C4-2B (cell line): ENCODE measurements at regions not wholly inside any gene's neighbourhood (a gene's known extent, or its start where the extent isn't known, plus 50 kb on each side); places are given as distances from the start of the nearest gene placed in this dataset.

ENCODE experiments used
- H3K27ac ChIP-seq: fragments of 450-650 bp; 2 replicates; pipeline ENCODE4 v1.5.1; 2017
- ZFX ChIP-seq: fragments of 450-650 bp; IDR thresholded peaks from 2 replicates; pipeline ENCODE4 v1.6.1; 2017
- TF ChIP-seq, protein P1 (sequence below): fragments of 450-650 bp; conservative IDR thresholded peaks from 2 replicates; pipeline ENCODE4 v1.5.1; 2017; ENCODE audit warnings: mild to moderate bottlenecking

DNA sequence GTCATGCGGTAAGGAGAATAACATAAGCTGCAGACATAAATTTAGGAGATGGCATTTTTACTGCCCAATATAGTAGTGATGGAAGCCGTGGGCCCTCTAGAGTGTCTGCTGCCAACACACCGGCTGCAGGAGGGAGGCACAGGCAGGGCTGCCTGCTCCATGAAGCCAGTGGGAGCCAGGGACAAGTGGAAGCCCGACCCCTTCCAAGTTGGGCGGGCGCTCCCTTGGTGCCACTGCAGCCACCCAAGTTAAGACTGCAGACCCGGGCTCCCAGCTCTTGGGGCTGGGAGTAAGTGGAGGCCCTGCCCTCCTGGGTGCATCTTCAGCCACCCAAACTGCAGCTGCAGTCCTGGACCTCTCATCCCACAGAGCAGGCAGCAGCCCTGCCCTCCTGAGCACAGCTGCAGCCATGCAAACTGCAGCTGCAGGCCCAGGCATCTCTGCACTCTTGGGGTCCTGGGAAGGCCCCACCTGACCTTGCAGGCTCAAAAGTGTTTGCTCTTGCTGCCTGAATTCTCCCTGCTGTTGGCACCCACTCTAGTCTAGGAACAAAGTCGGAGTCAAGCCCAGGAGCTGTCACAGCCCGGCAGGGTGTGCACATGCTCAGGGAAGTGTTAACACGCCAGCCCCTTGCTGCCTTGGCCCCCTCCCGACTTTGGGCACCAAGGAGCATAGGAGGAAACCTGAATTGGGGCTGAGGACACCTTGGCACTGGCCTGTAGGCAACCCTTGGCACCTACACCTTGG, 437.2 kb upstream of the PRMT6 start:
- H3K27ac ChIP-seq = no peak overlapping the region
- TF ChIP-seq ZFX = no peak
- TF ChIP-seq, protein P1, sequence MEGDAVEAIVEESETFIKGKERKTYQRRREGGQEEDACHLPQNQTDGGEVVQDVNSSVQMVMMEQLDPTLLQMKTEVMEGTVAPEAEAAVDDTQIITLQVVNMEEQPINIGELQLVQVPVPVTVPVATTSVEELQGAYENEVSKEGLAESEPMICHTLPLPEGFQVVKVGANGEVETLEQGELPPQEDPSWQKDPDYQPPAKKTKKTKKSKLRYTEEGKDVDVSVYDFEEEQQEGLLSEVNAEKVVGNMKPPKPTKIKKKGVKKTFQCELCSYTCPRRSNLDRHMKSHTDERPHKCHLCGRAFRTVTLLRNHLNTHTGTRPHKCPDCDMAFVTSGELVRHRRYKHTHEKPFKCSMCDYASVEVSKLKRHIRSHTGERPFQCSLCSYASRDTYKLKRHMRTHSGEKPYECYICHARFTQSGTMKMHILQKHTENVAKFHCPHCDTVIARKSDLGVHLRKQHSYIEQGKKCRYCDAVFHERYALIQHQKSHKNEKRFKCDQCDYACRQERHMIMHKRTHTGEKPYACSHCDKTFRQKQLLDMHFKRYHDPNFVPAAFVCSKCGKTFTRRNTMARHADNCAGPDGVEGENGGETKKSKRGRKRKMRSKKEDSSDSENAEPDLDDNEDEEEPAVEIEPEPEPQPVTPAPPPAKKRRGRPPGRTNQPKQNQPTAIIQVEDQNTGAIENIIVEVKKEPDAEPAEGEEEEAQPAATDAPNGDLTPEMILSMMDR = no peak

DNA sequence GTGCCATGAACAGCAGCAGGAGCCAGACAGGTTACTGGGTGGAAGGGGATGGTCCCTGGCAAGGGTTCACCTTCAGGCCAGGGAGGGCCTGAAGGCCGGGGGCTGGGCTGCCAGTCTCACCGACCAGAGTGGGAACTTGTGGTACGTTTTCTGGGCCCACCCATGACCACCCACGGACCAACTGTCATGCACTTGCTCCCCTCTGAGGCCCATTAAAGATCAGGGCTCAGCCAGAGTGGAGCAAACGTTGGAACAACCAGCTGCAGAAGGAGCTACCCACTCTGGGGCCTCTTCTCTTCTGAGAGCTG, 436.7 kb upstream of the PRMT6 start:
- TF ChIP-seq, protein P1 = no peak
- no peak for TF ChIP-seq ZFX
- H3K27ac ChIP-seq = no peak overlapping the region

- TF ChIP-seq ZFX = no peak
- H3K27ac ChIP-seq = no peak overlapping the region
These were observed 435.9 kb upstream of the PRMT6 start for GRCh38 chr1:106620521-106620954.

DNA sequence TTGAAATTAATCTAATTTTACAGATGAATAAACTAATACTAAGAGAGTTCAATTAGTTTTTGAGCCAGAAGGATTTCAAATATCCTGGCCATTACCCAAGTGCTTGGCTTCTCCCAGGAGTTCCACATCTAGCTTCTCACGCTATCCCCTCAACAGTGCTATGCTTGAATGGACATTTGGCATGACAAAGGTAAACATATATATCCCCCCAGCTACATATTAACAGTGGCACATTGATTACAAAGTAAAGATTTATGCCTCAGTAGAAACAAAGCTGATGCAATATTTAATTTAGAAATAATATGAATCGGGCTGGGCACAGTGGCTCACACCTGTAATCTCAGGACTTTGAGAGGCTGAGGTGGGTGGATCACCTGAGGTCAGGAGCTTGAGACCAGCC, 434.6 kb upstream of the PRMT6 start:
- no peak overlapping the region for H3K27ac ChIP-seq
- TF ChIP-seq, protein P1 = no peak
- TF ChIP-seq ZFX = no peak

DNA sequence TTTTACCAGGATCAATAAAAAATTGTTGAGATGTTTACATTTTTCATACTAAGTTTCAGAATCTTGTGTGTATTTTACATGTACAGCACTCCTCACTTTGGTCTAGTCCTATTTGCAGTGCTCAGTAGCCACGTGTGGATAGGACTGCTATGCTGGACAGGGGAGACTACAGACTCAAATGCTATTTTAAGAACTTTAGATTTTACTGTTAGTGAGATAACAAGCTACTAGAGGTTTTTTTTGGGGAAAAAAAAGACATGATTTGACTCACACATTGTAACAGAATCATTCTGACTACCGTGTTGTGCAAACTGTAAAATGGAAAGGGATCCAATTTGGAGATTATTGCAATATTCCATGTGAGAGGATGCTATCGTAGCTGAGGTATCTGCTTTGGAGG, 418.9 kb upstream of the PRMT6 start:
- TF ChIP-seq ZFX = no peak
- TF ChIP-seq, protein P1 = no peak
- no peak overlapping the region for H3K27ac ChIP-seq

GRCh38 chr1:106646261-106646784, 410.2 kb upstream of the PRMT6 start:
- no peak for TF ChIP-seq ZFX
- TF ChIP-seq, protein P1 = no peak
- H3K27ac ChIP-seq = no peak overlapping the region

DNA sequence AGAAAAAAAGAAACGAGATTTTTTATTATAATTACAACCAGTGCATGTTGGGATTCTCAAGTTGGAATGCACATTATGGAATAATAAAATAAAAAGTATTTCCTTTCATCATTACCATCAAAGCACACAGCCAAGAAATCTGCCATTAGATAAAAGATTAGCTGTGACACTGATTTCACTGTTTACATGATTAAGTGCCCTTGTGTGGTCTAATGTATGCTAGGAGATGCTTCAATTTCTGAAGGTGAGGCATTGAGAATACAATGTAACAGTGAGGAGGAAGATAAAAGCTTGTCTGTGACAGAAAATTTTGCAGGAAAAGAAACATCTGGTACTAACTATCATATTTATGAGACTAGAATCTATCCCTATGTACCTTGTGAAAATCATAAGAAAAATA, 409.7 kb upstream of the PRMT6 start:
- TF ChIP-seq, protein P1 = no peak
- TF ChIP-seq ZFX = no peak
- no peak overlapping the region for H3K27ac ChIP-seq

DNA sequence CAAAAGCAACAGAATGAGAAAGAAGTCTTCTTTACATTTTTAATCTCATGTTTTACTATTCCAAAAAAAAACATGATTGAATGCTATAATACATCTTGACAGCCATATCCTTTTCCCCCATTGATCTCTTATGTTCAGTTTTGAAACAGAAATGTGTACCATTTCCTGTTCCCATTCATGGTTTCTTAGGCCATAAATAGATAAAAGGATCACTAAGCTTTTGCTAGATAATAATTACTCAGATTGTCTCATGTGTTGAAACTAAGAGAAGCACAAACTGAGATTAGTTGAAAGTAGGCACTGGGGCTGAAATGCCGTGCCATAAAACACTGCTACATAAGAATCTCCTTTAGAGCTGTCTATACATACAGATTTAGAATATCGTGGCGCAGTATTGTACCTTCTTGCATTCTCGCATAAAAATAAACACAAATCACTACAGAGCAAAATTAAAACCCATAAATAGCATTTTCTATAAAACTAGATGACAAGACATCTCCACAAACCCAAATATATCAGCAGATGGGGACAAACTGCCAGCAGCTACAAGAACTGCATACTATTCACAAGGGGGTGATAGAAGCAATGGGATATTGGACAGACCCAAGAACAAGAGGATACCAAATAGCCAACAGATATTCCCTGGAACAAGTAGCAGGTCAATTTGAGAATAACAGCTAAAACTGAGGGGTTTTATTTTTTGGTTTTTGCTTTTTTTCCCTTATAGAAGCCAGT, 405.3 kb upstream of the PRMT6 start:
- no peak for TF ChIP-seq ZFX
- TF ChIP-seq, protein P1 = no peak
- H3K27ac ChIP-seq = no peak overlapping the region
